Fibroblast of peridontal ligament (primary cell): ENCODE measurements at regions not wholly inside any gene's neighbourhood (a gene's known extent, or its start where the extent isn't known, plus 50 kb on each side); places are given as distances from the start of the nearest gene placed in this dataset.
"Not testable (repeated sequence)": the region's sequence is repeated elsewhere in the genome, so short reads cannot be mapped to it uniquely, and the experiment has no call there.

Experiments used
- DNase-seq: peaks from one replicate; pipeline ENCODE4 v3.0.0-alpha.2; 2010; ENCODE audit errors: extremely low read depth

- DNase-seq: no peak
These were observed 1240.2 kb upstream of the ALCAM start for GRCh38 chr3:104126463-104126862.

- DNase-seq: no peak
These were observed 1239.7 kb upstream of the ALCAM start for GRCh38 chr3:104126864-104127553.

- DNase-seq: no peak
These were observed 1238.9 kb upstream of the ALCAM start for GRCh38 chr3:104127830-104128229.

- peak; percentile 2 for DNase-seq
These were observed 1233.9 kb upstream of the ALCAM start for GRCh38 chr3:104132566-104133403.

- DNase-seq: no peak
These were observed 1233.1 kb upstream of the ALCAM start for GRCh38 chr3:104133630-104134029.

- no peak for DNase-seq
These were observed 1229.6 kb upstream of the ALCAM start for GRCh38 chr3:104137116-104137515.

GRCh38 chr3:104145164-104145563 is 1221.5 kb upstream of the ALCAM start:
- peak; percentile 60 for DNase-seq

GRCh38 chr3:104149154-104149553 is 1217.6 kb upstream of the ALCAM start:
- DNase-seq: no peak

- no peak for DNase-seq
These were observed 1216.0 kb upstream of the ALCAM start for GRCh38 chr3:104150724-104151123.

- no peak for DNase-seq
These were observed 1211.8 kb upstream of the ALCAM start for GRCh38 chr3:104154896-104155295.

GRCh38 chr3:104165866-104166265 is 1200.8 kb upstream of the ALCAM start:
- no peak for DNase-seq

- DNase-seq: no peak
These were observed 1198.3 kb upstream of the ALCAM start for GRCh38 chr3:104168386-104168785.

- no peak for DNase-seq
These were observed 1191.0 kb upstream of the ALCAM start for GRCh38 chr3:104175696-104176095.

GRCh38 chr3:104176706-104177105 is 1190.0 kb upstream of the ALCAM start:
- DNase-seq: no peak

GRCh38 chr3:104178680-104179079 is 1188.0 kb upstream of the ALCAM start:
- DNase-seq: peak; percentile 22

GRCh38 chr3:104180906-104181305 is 1185.8 kb upstream of the ALCAM start:
- DNase-seq: peak; percentile 67

- no peak for DNase-seq
These were observed 1176.0 kb upstream of the ALCAM start for GRCh38 chr3:104190681-104191080.

- peak; percentile 2 for DNase-seq
These were observed 1168.6 kb upstream of the ALCAM start for GRCh38 chr3:104198131-104198530.

GRCh38 chr3:104206925-104207324 is 1159.8 kb upstream of the ALCAM start:
- no peak for DNase-seq

- no peak for DNase-seq
These were observed 1152.4 kb upstream of the ALCAM start for GRCh38 chr3:104214277-104214676.

GRCh38 chr3:104214937-104215336 is 1151.8 kb upstream of the ALCAM start:
- no peak for DNase-seq

GRCh38 chr3:104219046-104219445 is 1147.7 kb upstream of the ALCAM start:
- not testable (repeated sequence) for DNase-seq
